DMS 273 treated with DMSO at 0.1 percent for 48 hours (cell line): ENCODE measurements at regions not wholly inside any gene's neighbourhood (a gene's known extent, or its start where the extent isn't known, plus 50 kb on each side); places are given as distances from the start of the nearest gene placed in this dataset.

ENCODE experiments used
- DNase-seq: peaks from one replicate; lab custom pipeline; 2025; lab: John Stamatoyannopoulos, UW

- DNase-seq = no peak
These were observed 429.6 kb downstream of the RFC3 start for GRCh38 chr13:34247596-34247995.

DNA sequence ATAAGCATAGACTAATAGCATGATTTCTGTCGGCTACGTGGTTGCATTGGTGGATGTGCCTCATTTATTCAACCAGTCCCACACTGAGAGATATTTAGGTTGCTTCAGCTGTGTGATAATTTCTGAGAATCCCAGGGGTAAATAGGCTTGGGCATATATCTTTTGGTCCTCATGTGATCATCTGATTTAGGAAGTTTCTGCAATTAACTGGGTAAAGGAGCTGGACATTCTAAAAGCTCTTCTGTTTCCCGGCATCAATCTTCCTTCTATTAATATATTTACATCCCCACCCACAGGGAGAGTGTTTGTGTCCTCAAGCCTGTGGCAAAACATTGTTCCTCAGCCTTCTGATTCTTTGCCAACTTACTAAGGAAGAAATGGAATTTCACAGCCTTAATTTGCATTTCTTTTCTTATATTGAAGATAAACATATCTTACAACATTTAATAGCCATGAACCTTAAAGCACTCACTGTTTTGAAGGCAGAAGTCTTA, 431.6 kb downstream of the RFC3 start:
- DNase-seq = no peak

DNA sequence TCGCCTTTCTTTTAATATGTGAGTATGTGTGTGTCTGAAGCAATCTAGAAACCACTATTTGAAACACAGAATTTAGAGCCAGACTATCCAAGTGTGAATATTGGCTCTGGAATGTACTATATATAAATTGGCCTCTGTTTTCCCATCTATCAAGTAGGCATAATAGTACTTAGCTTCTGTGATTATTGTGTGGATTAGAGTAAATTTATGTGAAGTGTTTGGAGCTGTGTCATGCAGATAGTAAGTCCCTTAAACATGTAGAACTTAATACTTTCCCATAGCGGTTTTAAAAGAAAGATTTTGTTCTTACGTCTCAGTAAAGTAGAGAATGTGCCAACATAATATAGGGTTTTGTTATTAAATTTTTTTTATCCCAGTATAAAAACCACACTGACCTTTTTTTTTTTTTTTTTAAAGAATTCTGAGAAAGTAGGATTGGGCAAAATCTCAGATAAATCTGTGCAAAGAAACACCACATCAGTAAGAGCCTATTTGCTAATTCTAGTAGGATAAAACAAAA, 432.3 kb downstream of the RFC3 start:
- DNase-seq = no peak

GRCh38 chr13:34254366-34254765, 436.4 kb downstream of the RFC3 start:
- no peak for DNase-seq

DNA sequence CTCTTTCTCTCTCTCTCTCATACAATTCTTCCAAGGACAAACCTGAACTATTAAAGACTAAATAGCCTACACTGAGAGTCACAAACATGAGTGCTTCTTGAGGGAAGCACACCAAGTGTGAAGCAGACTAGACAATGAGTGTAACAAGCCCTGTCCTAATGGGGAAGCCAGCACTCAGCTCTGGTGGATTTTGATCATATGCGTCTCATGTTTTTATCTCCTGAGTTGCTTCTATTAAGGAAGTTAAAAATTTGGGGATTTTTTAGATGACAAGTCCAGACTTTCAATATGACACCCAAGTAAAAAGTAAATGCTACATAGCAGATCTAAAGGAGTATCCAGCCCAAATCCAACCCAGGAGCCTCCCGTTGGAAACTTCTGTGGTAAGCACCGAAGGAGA, 437.8 kb downstream of the RFC3 start:
- DNase-seq = no peak

GRCh38 chr13:34256236-34256635, 438.3 kb downstream of the RFC3 start:
- DNase-seq = no peak

DNA sequence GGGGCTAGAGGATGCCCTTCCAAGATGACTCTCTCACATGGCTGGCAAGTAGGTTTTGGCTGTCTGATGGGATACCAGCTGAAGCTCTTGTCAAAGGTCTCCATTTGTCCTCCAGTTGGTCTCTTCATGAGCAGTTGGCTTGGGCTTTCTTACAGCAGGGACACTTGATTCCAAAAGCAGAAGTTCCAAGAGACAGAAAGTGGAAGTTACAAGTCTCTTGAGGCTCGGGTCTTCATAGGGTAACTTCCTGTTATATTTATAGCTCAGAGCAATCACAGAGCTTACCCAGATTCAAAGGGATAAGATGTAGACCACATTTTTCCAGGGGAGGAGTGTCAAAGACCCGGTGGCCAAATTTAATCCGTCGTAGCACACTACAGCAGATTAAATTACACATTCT, 440.0 kb downstream of the RFC3 start:
- no peak for DNase-seq

- no peak for DNase-seq
These were observed 440.9 kb downstream of the RFC3 start for GRCh38 chr13:34258646-34259386.

GRCh38 chr13:34263681-34264080, 445.7 kb downstream of the RFC3 start:
- no peak for DNase-seq

- DNase-seq = no peak
These were observed 447.2 kb downstream of the RFC3 start for GRCh38 chr13:34265046-34265679.

DNA sequence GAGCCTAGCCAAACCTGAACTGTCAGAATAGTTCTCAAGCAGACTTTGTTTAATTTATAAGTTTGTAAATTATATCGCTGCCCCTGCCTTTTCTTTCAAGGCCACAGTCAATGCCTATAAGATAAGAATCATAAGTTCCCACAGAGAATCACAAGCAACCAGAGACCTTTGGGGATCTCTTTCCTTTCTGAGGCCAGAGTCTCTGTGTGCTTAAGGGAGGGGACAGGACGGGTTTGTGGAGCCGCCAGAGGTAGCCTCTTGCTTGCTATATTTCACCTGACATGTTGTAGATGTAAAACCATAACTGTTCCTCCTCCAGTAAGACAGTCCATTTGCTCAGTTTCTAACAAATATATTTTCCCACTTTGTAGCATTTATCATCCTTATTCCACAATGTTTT, 458.8 kb downstream of the RFC3 start:
- DNase-seq = no peak

- DNase-seq = no peak
These were observed 460.0 kb downstream of the RFC3 start for GRCh38 chr13:34277936-34278335.

DNA sequence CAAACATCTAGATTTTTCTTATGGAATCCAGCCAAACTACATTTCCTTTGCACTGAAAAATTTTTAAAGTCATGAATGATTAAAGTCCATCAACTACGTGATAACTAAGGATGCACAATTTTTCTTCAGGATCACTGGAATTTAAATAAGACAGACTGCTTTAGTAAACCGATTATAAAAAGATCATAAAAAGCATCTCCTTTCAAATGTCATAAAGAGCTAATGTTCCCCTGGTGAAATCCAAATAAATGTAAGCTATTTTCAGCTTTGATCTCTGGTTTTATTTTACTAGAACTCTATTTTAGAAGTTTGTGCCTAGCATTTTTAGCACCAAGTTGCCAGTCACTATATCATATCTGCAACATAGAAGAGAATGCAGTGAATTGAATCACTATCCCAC, 460.8 kb downstream of the RFC3 start:
- no peak for DNase-seq

GRCh38 chr13:34290661-34291060, 472.7 kb downstream of the RFC3 start:
- DNase-seq = no peak

DNA sequence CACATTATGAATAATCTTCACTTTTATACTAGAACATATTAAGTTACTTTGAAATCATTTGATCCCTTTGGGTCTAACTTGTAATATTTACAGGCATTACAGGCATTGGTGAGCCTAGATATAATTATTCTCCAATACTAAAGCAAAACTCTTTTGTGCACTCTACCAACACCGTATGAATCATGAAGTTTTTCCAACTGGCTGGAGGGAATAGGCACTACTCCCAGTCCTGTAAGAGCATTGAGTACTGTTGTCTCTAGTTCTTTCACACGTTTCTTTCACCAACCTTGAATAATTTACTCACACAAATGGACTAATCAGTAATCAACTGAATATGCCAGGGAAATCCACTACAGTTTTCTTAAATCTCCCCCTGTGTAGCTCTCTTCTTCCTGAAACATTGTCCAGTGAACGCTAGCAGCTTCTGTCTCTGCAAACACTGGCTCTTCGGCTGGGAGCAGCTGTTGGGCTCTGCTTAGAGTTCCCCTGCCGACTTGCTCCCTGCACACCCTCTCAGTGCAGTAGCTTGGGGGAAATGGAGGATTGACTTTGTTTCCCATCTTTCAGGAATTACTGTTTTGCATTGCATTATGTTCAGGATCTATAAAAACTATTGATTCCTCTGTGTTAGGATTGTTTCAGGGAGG, 476.7 kb downstream of the RFC3 start:
- no peak for DNase-seq

DNA sequence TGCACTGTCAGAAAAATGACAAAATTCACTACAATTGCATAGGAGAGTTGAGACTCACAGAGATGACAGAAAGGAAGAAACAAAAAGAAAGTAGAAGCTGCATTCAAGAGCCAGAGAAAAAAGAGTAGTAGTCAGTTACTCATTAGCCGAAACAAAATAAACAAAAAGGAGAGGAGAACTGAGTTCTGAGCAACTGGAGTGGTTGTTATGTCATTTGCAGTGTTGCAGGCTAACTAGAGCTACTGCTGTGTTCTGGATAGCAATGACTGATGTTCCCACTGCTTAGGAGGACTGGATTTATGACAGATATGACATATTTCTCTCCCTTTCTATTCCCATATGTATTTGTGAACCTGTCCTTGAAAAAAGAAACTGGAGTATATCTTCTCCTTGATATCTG, 482.6 kb downstream of the RFC3 start:
- DNase-seq = no peak

GRCh38 chr13:34302596-34302995, 484.6 kb downstream of the RFC3 start:
- no peak for DNase-seq

- DNase-seq = no peak
These were observed 485.4 kb downstream of the RFC3 start for GRCh38 chr13:34303346-34303745.

DNA sequence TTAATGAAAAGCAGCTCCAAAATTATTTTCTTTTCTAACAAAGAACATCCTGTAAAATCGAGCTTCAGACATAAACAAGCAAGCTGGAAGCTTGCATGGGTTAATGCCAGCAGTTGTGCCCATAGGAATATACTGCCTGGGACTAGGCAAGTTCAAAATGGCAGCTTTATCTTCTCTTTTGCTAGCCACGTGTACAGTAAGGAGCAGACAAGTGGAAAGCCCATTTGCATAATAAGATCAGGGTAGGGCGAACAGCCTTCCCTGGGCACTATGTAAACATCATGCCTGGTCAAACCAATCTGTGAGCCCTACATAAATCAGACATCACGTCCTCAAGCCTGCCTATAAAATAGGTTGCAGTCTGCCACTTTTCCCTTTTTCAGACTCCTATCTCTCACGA, 489.7 kb downstream of the RFC3 start:
- no peak for DNase-seq

DNA sequence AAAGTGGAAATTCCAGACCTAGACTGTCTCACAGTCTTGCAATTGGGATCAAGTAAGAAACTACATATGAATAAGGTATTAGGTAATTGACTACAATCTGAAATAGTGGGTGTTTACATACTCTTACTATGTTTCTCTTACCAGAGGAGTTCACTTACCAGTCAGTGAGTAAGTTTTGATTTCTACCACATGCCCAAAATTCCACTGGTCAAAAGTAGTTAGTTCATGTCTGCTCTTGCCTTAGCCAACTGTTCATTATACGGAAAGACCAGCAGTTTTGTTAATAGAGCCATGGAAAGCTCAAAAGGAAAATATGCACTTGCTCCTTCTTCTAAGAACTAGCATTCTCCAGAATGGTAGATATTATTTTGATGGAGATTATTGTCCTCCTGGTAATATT, 490.8 kb downstream of the RFC3 start:
- no peak for DNase-seq

DNA sequence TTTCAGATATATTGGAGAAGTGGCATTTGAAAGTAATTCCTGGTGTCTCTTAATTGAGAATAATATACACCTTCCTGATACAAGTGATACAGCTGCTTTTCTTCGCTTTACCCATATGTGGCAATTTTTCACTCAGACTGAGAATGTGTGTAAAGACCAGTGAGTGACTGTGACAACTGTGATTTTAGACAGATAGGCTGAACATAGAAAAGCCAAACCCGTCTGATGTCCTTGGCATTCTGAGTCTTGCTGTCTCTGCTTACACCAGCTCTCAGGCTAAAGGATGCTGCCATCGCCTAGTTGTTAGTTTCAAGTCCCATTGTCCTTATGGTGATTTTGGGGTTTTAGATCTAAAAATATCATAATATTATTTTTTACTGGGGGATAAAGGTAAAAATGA, 492.6 kb downstream of the RFC3 start:
- no peak for DNase-seq

- no peak for DNase-seq
These were observed 493.3 kb downstream of the RFC3 start for GRCh38 chr13:34311251-34311650.

- no peak for DNase-seq
These were observed 494.6 kb downstream of the RFC3 start for GRCh38 chr13:34312578-34312977.
